IMR-90 (cell line): ENCODE measurements at regions not wholly inside any gene's neighbourhood (a gene's known extent, or its start where the extent isn't known, plus 50 kb on each side); places are given as distances from the start of the nearest gene placed in this dataset.

ENCODE experiments used
- ATAC-seq: fragments of 200-7000 bp; cut with Tn5 transposase; 2 replicates; pipeline ENCODE4 v1.9.1; 2020; ENCODE audit warnings: low read depth, mild to moderate bottlenecking, moderate library complexity
- BruUV-seq: library from RNA; stranded (reverse); fragments of 400-500 nt; replicated peaks from 2 replicates; lab custom pipeline; 2021; lab: Mats Ljungman, UMichigan
- CTCF ChIA-PET: fragments of 300-600 bp; formaldehyde crosslinking; extraction: SDS; loops from one replicate; lab custom pipeline; 2021; ENCODE audit warnings: antibody characterized with exemption; lab: Yijun Ruan, JAX
- POLR2A ChIA-PET: fragments of 300-600 bp; sonication (Branson Sonifier 250); formaldehyde crosslinking; loops from one replicate; lab custom pipeline; 2022; ENCODE audit warnings: antibody characterized with exemption; ENCODE audit not compliant: unreplicated experiment; lab: Charles Lee
- DNase-seq: peaks from one replicate; pipeline ENCODE4 v3.0.0; 2013
- H2AFZ ChIP-seq: replicated peaks from 2 replicates; pipeline ENCODE3; 2013; ENCODE audit warnings: low read length, mild to moderate bottlenecking; ENCODE audit not compliant: poor library complexity
- H2AK5ac ChIP-seq: 2 replicates; pipeline ENCODE4 v1.6.1; 2013; ENCODE audit warnings: low read depth, low read length, inconsistent platforms
- H2AK9ac ChIP-seq: replicated peaks from 2 replicates; pipeline ENCODE3; 2013; ENCODE audit warnings: mild to moderate bottlenecking, low read depth, low read length, moderate library complexity; ENCODE audit not compliant: poor library complexity
- H2BK120ac ChIP-seq: 2 replicates; pipeline ENCODE4 v1.6.1; 2013; ENCODE audit warnings: low read depth, low read length, inconsistent platforms
- H2BK15ac ChIP-seq: 3 replicates; pipeline ENCODE4 v1.6.1; 2013; ENCODE audit warnings: low read depth, low read length, inconsistent platforms
- H2BK20ac ChIP-seq: 2 replicates; pipeline ENCODE4 v1.6.1; 2013; ENCODE audit warnings: low read depth, mild to moderate bottlenecking, inconsistent platforms, low read length, moderate library complexity
- H2BK5ac ChIP-seq: 2 replicates; pipeline ENCODE4 v1.6.1; 2013; ENCODE audit warnings: mild to moderate bottlenecking, low read depth, low read length, inconsistent platforms; ENCODE audit not compliant: poor library complexity, severe bottlenecking
- H3K14ac ChIP-seq: replicated peaks from 2 replicates; pipeline ENCODE4 v1.6.1; 2013; ENCODE audit warnings: low read depth, low read length, inconsistent platforms
- H3K18ac ChIP-seq: 2 replicates; pipeline ENCODE4 v1.6.1; 2013; ENCODE audit warnings: low read depth, low read length, control low read depth
- H3K23ac ChIP-seq: 2 replicates; pipeline ENCODE4 v1.6.1; 2013; ENCODE audit warnings: low read depth, low read length, inconsistent platforms
- H3K27ac ChIP-seq: 2 replicates; pipeline ENCODE4 v1.5.1; 2013; ENCODE audit warnings: mild to moderate bottlenecking, control low read depth, low read length; ENCODE audit not compliant: insufficient read depth
- H3K27me3 ChIP-seq: 2 replicates; pipeline ENCODE4 v1.6.1; 2013; ENCODE audit warnings: low read length; ENCODE audit not compliant: control insufficient read depth, insufficient read depth
- H3K36me3 ChIP-seq: 2 replicates; pipeline ENCODE4 v1.6.1; 2013; ENCODE audit warnings: low read length, mixed read lengths; ENCODE audit not compliant: control insufficient read depth, insufficient read depth
- H3K4ac ChIP-seq: 2 replicates; pipeline ENCODE4 v1.6.1; 2013; ENCODE audit warnings: low read depth, low read length, inconsistent platforms
- H3K4me1 ChIP-seq: 2 replicates; pipeline ENCODE4 v1.6.1; 2013; ENCODE audit warnings: low read length, mixed read lengths; ENCODE audit not compliant: control insufficient read depth, insufficient read depth
- H3K4me2 ChIP-seq: 2 replicates; pipeline ENCODE4 v1.6.1; 2013; ENCODE audit warnings: low read depth, mild to moderate bottlenecking, control low read depth, low read length, moderate library complexity
- H3K4me3 ChIP-seq: 2 replicates; pipeline ENCODE4 v1.5.1; 2013; ENCODE audit warnings: low read depth, mild to moderate bottlenecking, control low read depth, low read length, moderate library complexity; ENCODE audit not compliant: insufficient read depth
- H3K56ac ChIP-seq: 2 replicates; pipeline ENCODE4 v1.6.1; 2013; ENCODE audit warnings: low read length, inconsistent platforms; ENCODE audit not compliant: insufficient read depth; ENCODE audit errors: extremely low read depth
- H3K79me1 ChIP-seq, 2 experiments: 2 replicates each; pipeline ENCODE4 v1.6.1; 2013; ENCODE audit warnings: low read length in 2 of 2, inconsistent platforms in 1 of 2, low read depth in 1 of 2
- H3K9ac ChIP-seq: 2 replicates; pipeline ENCODE4 v1.6.1; 2013; ENCODE audit warnings: low read depth, low read length, control low read depth
- H3K9me1 ChIP-seq: 2 replicates; pipeline ENCODE4 v1.6.1; 2013; ENCODE audit warnings: low read length, inconsistent platforms; ENCODE audit not compliant: insufficient read depth
- H3K9me3 ChIP-seq: 2 replicates; pipeline ENCODE4 v1.6.1; 2013; ENCODE audit warnings: low read length; ENCODE audit not compliant: control insufficient read depth, insufficient read depth
- H4K20me1 ChIP-seq: 2 replicates; pipeline ENCODE4 v1.6.1; 2013; ENCODE audit warnings: low read length, inconsistent platforms; ENCODE audit not compliant: insufficient read depth
- H4K5ac ChIP-seq: 2 replicates; pipeline ENCODE4 v1.6.1; 2013; ENCODE audit warnings: mild to moderate bottlenecking, low read depth, low read length, control low read depth
- H4K8ac ChIP-seq, 2 experiments: 2 replicates each; pipeline ENCODE4 v1.6.1; 2013; ENCODE audit warnings: low read depth in 2 of 2, low read length in 2 of 2, control low read depth in 1 of 2, inconsistent platforms in 1 of 2
- H4K91ac ChIP-seq: 2 replicates; pipeline ENCODE4 v1.6.1; 2013; ENCODE audit warnings: low read depth, low read length, inconsistent platforms; ENCODE audit not compliant: insufficient read depth
- BHLHE40 ChIP-seq: fragments of 150-350 bp; IDR thresholded peaks from 2 replicates; pipeline ENCODE4 v1.6.1; 2016; ENCODE audit warnings: mild to moderate bottlenecking, low read depth, low read length
- CEBPB ChIP-seq: IDR thresholded peaks from 2 replicates; pipeline ENCODE4 v1.6.1; 2012; ENCODE audit warnings: low read depth, low read length, improper control_type of control experiment
- CHD1 ChIP-seq: IDR thresholded peaks from 2 replicates; pipeline ENCODE4 v1.6.1; 2012; ENCODE audit warnings: low read depth, low read length, improper control_type of control experiment
- CTCF ChIP-seq: conservative IDR thresholded peaks from 2 replicates; pipeline ENCODE4 v1.5.1; 2012; ENCODE audit warnings: mild to moderate bottlenecking, low read depth, low read length, improper control_type of control experiment
- FOS ChIP-seq: fragments of 150-350 bp; IDR thresholded peaks from 2 replicates; pipeline ENCODE4 v1.6.1; 2016; ENCODE audit warnings: low read depth, low read length
- MAFK ChIP-seq: IDR thresholded peaks from 2 replicates; pipeline ENCODE4 v1.6.1; 2012; ENCODE audit warnings: low read depth, low read length, improper control_type of control experiment
- MAZ ChIP-seq: IDR thresholded peaks from 2 replicates; pipeline ENCODE4 v1.6.1; 2012; ENCODE audit warnings: low read depth, mild to moderate bottlenecking, low read length, improper control_type of control experiment, moderate library complexity, borderline replicate concordance
- MXI1 ChIP-seq: IDR thresholded peaks from 2 replicates; pipeline ENCODE4 v1.6.1; 2012; ENCODE audit warnings: low read depth, mild to moderate bottlenecking, low read length, moderate library complexity, borderline replicate concordance
- NFE2L2 ChIP-seq: fragments of 150-350 bp; IDR thresholded peaks from 2 replicates; pipeline ENCODE4 v1.6.1; 2016; ENCODE audit warnings: low read depth, mild to moderate bottlenecking, low read length
- POLR2A ChIP-seq: IDR thresholded peaks from 2 replicates; pipeline ENCODE4 v1.6.1; 2012; ENCODE audit warnings: mild to moderate bottlenecking, low read depth, low read length
- RAD21 ChIP-seq: IDR thresholded peaks from 2 replicates; pipeline ENCODE4 v1.6.1; 2012; ENCODE audit warnings: low read length, improper control_type of control experiment
- RCOR1 ChIP-seq: IDR thresholded peaks from 2 replicates; pipeline ENCODE4 v1.6.1; 2012; ENCODE audit warnings: mild to moderate bottlenecking, low read length, improper control_type of control experiment; ENCODE audit not compliant: insufficient replicate concordance
- RFX5 ChIP-seq: IDR thresholded peaks from 2 replicates; pipeline ENCODE4 v1.8.0; 2012; ENCODE audit warnings: low read depth, mild to moderate bottlenecking, low read length, moderate library complexity
- SMC3 ChIP-seq: fragments of 150-350 bp; IDR thresholded peaks from 2 replicates; pipeline ENCODE4 v1.6.1; 2016; ENCODE audit warnings: low read depth, mild to moderate bottlenecking, antibody characterized with exemption, low read length, moderate library complexity
- USF2 ChIP-seq: fragments of 150-350 bp; IDR thresholded peaks from 2 replicates; pipeline ENCODE4 v1.6.1; 2017; ENCODE audit warnings: mild to moderate bottlenecking, antibody characterized with exemption, low read length, low read depth
- WGBS, 2 experiments: methylation state at CpG; one replicate each; pipeline versions ENCODE4 v1.1.5 to v1.1.7; 2013; ENCODE audit warnings: missing lambda C conversion rate in 2 of 2; ENCODE audit not compliant: insufficient read length in 1 of 2; ENCODE audit errors: extremely low coverage in 2 of 2; 5-methylcytosine and 5-hydroxymethylcytosine counted together
- dilution Hi-C: fragments of 300-500 bp; cut with HindIII; formaldehyde crosslinking; loops from one replicate; pipeline ENCODE4 v1.14.3; 2018; ENCODE audit warnings: low sequenced_read_pairs; ENCODE audit not compliant: unreplicated experiment
- in situ Hi-C: fragments of 300-500 bp; cut with MboI; formaldehyde crosslinking; loops from 3 replicates; pipeline ENCODE4 v1.14.3; 2019; ENCODE audit warnings: low sequenced_read_pairs, inconsistent platforms, mixed read lengths
- intact Hi-C: fragments of 100-400 bp; cut with micrococcal nuclease; formaldehyde crosslinking; loops from 2 replicates; pipeline ENCODE4 v1.10.0; 2022
- TF ChIP-seq, protein P1 (sequence below): fragments of 150-350 bp; IDR thresholded peaks from 2 replicates; pipeline ENCODE4 v1.6.1; 2016; ENCODE audit warnings: low read depth, mild to moderate bottlenecking, low read length, moderate library complexity, borderline replicate concordance

DNA sequence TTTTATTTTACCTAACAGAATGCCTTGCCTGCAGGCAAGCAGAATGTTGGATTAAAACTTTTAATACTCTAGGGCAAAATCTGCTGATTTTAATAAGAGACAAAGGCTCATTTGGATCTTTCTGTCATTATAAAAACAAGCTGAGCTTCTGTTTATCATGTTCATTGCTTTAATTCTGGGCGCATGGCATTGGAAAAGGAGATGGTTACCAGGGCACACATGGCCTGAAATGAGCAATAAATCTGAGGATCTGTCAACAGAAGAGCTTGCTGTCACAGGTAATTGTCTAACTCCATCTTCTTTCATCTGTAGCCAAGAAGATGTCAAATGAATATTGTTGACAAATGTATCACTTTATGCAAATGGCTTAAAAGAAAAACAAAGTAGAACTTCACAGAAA, 439.6 kb downstream of the DOK5 start:
- Histone ChIP-seq H2AK5ac (no peak overlapping the region), H4K91ac (no peak overlapping the region), H3K14ac (no peak overlapping the region), H3K27ac (no peak overlapping the region), H3K4me3 (no peak overlapping the region), H3K79me1 (no peaks in the 10 kb centered on the region), H2AK9ac (no peak overlapping the region), H3K4ac (no peak overlapping the region), H4K5ac (no peak overlapping the region), H3K9me1 (no peaks in the 10 kb centered on the region), H2BK15ac (no peak overlapping the region), H3K18ac (no peak overlapping the region), H3K9me3 (peaks cover 10% of the 10 kb centered on the region), H3K9ac (no peak overlapping the region), H3K56ac (no peak overlapping the region), H2BK20ac (no peak overlapping the region), H4K20me1 (no peaks in the 10 kb centered on the region), H2AFZ (no peak overlapping the region), H3K4me1 (no peaks in the 10 kb centered on the region), H3K23ac (no peak overlapping the region), H3K27me3 (no peaks in the 10 kb centered on the region), H2BK5ac (no peak overlapping the region), H3K4me2 (no peak overlapping the region), H4K8ac (no peak overlapping the region), H2BK120ac (no peak overlapping the region), H3K36me3 (no peaks in the 10 kb centered on the region)
- TF ChIP-seq MAFK = no peak
- no peak for TF ChIP-seq SMC3
- TF ChIP-seq MXI1 = no peak
- TF ChIP-seq CTCF = no peak
- no peak for TF ChIP-seq FOS
- no peak for TF ChIP-seq CHD1
- no peak for TF ChIP-seq BHLHE40
- no peak for TF ChIP-seq POLR2A
- no peak for TF ChIP-seq USF2
- no peak for TF ChIP-seq MAZ
- TF ChIP-seq, protein P1, sequence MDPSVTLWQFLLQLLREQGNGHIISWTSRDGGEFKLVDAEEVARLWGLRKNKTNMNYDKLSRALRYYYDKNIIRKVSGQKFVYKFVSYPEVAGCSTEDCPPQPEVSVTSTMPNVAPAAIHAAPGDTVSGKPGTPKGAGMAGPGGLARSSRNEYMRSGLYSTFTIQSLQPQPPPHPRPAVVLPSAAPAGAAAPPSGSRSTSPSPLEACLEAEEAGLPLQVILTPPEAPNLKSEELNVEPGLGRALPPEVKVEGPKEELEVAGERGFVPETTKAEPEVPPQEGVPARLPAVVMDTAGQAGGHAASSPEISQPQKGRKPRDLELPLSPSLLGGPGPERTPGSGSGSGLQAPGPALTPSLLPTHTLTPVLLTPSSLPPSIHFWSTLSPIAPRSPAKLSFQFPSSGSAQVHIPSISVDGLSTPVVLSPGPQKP = no peak
- TF ChIP-seq CEBPB = no peak
- TF ChIP-seq RFX5 = no peak
- TF ChIP-seq NFE2L2 = no peak
- no peak for TF ChIP-seq RCOR1
- no peak for TF ChIP-seq RAD21
- dilution Hi-C loops = no loop called here
- intact Hi-C loops = no loop called here
- no TSS peak for BruUV-seq
- in situ Hi-C loops = no loop called here
- no CpG with 5 or more reads among the region's 1 CpG for WGBS, 2 experiments
- DNase-seq (no peak), ATAC-seq (no peak)
- POLR2A ChIA-PET = no interaction called here
- CTCF ChIA-PET = no interaction called here
